Kidney epithelial cell (primary cell): ENCODE measurements at regions not wholly inside any gene's neighbourhood (a gene's known extent, or its start where the extent isn't known, plus 50 kb on each side); places are given as distances from the start of the nearest gene placed in this dataset.

Experiments
- DNase-seq: peaks from one replicate; pipeline ENCODE4 v3.0.0-alpha.2; 2010; ENCODE audit warnings: low read depth
- H3K27me3 ChIP-seq: 2 replicates; pipeline ENCODE4 v1.6.0; 2011; ENCODE audit warnings: low read length; ENCODE audit not compliant: control insufficient read depth, insufficient read depth
- H3K36me3 ChIP-seq: 2 replicates; pipeline ENCODE4 v1.5.1; 2011; ENCODE audit warnings: low read length; ENCODE audit not compliant: control insufficient read depth, insufficient read depth
- H3K4me3 ChIP-seq: 2 replicates; pipeline ENCODE4 v1.5.1; 2011; ENCODE audit warnings: low read depth, mild to moderate bottlenecking, control low read depth, low read length
- CTCF ChIP-seq: IDR thresholded peaks from 2 replicates; pipeline ENCODE4 v1.5.1; 2011; ENCODE audit warnings: mild to moderate bottlenecking, moderate library complexity, low read length, control low read depth, inconsistent platforms; ENCODE audit not compliant: insufficient read depth, poor library complexity, severe bottlenecking

DNA sequence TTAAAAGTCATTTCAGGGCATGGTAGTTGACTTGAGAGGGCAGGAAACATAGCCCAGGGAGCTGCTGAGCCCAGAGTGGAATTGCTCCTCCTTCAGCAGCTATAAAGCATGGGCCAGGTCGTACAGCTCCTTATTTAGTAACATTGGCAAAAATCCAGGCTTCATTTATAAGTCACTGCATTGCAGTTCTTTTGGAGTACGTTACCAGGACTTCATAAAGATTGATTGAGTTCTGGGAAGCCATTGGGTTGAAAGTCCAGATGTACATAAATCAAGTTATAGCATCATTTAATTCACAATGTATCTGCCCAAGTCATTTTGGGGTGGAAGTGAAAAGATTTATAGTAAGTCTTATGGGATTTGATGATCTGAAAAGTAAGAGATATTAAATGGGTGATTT lies 53.0 kb upstream of the ANKEF1 start:
- Histone ChIP-seq H3K27me3 (no peaks in the 10 kb centered on the region), H3K36me3 (no peaks in the 10 kb centered on the region), H3K4me3 (no peak overlapping the region)
- no peak for TF ChIP-seq CTCF
- no peak for DNase-seq

GRCh38 chr20:9978397-9979004 lies 56.3 kb upstream of the ANKEF1 start:
- H3K36me3 ChIP-seq, result no peaks in the 10 kb centered on the region
- DNase-seq, result peak; percentile 56
- peak; percentile 72 for TF ChIP-seq CTCF
- no peaks in the 10 kb centered on the region for H3K27me3 ChIP-seq
- H3K4me3 ChIP-seq, result no peak overlapping the region

DNA sequence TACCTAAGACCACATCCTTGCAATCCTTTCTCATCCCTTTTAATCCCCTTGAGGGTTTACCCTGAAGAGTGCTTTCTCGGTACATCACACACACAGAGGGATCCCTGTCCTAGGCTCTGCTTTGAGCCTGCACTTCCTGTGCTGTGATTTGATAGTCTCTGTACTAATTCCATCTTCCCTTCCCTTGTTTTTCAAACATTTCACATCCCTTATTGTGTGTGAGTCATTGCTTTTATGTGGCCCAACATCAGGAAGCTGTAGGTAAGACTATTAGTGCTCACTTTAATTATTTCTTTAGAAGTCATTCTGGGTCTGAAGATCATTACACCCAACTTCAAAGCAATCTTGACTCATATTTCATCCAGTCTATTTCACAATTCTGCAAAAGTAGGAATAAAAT lies 57.2 kb upstream of the ANKEF1 start:
- no peak for DNase-seq
- no peak for TF ChIP-seq CTCF
- Histone ChIP-seq H3K36me3 (no peaks in the 10 kb centered on the region), H3K27me3 (no peaks in the 10 kb centered on the region), H3K4me3 (no peak overlapping the region)

DNA sequence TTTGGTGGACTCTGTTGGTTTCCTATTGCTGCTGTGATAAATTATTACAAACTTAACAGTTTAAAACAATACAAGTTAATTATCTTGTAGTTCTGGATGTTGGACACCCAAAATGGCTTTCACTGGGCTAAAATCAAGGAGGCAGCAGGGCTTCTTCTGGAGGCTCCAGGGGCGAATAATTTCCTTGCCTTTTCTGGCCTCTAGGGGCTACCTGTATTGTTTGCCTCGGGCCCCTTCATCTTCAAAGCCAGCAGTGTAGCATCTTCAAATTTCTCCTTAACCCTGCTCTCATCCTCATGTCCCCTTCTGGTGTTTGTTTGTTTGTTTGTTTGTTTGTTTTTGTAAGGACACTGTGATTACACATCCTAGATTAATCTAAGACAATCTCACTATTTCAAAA lies 60.5 kb upstream of the ANKEF1 start:
- TF ChIP-seq CTCF, result peak; percentile 14
- H3K27me3 ChIP-seq, result no peaks in the 10 kb centered on the region
- no peak for DNase-seq
- no peaks in the 10 kb centered on the region for H3K36me3 ChIP-seq
- H3K4me3 ChIP-seq, result no peak overlapping the region

DNA sequence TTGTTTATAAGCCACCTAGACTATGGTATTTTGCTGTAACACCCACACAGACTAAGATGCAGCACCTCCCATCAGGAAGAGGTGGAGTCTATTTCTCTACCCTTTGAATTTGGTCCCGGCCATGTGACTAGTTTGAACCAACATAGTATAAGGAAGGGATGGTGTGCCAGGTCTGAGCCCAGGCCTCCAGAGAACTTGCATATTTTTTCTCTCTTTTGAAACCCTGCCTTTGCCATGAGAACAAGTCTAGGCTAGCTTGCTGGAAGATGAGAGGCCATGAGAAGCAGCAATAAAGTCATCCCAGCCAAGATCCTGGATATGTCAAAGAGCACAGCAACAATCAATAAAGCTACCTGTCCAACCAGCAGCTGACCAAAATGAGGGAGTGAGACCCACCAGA lies 63.0 kb upstream of the ANKEF1 start:
- no peak for DNase-seq
- no peak overlapping the region for H3K4me3 ChIP-seq
- no peaks in the 10 kb centered on the region for H3K27me3 ChIP-seq
- H3K36me3 ChIP-seq, result no peaks in the 10 kb centered on the region
- TF ChIP-seq CTCF, result no peak

DNA sequence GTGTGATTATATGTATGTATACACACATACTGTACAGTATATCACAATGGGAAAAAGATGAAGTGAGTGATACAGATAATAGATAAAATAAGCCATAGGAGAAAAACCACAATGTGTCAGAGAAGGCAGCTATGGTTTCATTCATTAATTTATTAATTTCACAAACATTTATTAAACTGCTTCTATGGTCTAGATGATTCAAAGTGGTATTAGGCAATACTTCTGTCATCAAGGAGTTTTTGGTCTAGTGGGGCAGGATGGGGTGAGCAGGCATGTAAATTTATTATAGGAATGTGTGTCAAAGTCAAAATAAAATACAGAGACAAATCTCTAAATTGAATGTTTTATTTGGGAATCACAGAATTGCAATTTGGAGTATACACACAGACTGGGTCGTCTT lies 65.2 kb upstream of the ANKEF1 start:
- Histone ChIP-seq H3K36me3 (no peaks in the 10 kb centered on the region), H3K27me3 (no peaks in the 10 kb centered on the region), H3K4me3 (no peak overlapping the region)
- no peak for DNase-seq
- TF ChIP-seq CTCF, result no peak
